Fibroblast of mammary gland (primary cell): ENCODE measurements at regions not wholly inside any gene's neighbourhood (a gene's known extent, or its start where the extent isn't known, plus 50 kb on each side); places are given as distances from the start of the nearest gene placed in this dataset.
A peak's percentile ranks its signal among the peaks of the same experiment; 100 is the strongest.

ENCODE experiments used
- DNase-seq: peaks from one replicate; pipeline ENCODE4 v3.0.0-alpha.2; 2010; ENCODE audit warnings: low read depth
- H3K4me3 ChIP-seq: 2 replicates; pipeline ENCODE4 v1.5.1; 2011; ENCODE audit warnings: low read depth, mild to moderate bottlenecking, low read length, moderate library complexity; ENCODE audit not compliant: control insufficient read depth
- CTCF ChIP-seq: conservative IDR thresholded peaks from 2 replicates; pipeline ENCODE4 v1.5.1; 2011; ENCODE audit warnings: low read depth, low read length, inconsistent platforms; ENCODE audit not compliant: control insufficient read depth, insufficient read depth

GRCh38 chr13:84536906-84537305 is 654.6 kb upstream of the SLITRK1 start:
- TF ChIP-seq CTCF: no peak
- H3K4me3 ChIP-seq: no peak overlapping the region
- DNase-seq: no peak

DNA sequence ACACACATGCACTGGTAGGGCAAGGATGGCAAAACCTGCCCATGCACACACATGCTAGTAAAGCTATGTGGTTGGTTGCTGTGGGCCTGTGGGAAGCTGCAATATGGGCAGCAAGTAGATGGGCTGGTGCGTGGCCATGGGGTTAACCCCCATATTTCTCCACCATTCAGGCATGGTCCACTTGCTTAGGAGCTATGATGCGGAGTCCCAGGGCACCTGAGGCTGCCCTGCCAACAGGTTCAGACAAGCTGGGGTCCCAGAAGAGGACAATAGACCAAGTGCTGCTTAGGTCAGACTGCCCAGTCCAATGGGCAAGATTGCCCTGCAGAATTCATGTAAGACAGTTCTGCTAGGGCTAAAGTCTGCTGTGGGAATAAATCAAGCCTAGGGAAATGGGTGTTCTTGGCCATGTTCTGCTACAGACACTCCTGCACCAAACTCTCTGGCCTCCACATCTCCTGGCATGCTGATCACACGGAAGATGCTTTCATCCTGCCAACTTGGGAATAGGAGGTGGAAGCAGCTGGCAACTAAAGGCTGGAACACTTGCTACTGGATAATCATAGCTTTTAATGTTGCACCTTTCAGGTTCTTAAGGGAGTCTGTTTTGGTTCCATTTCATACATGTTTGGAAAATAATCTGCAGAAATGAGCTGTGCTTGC is 646.3 kb upstream of the SLITRK1 start:
- no peak overlapping the region for H3K4me3 ChIP-seq
- no peak for TF ChIP-seq CTCF
- DNase-seq: no peak

GRCh38 chr13:84525865-84526264 is 643.6 kb upstream of the SLITRK1 start:
- DNase-seq: no peak
- no peak for TF ChIP-seq CTCF

GRCh38 chr13:84524586-84524985 is 642.3 kb upstream of the SLITRK1 start:
- DNase-seq: no peak
- no peak overlapping the region for H3K4me3 ChIP-seq
- no peak for TF ChIP-seq CTCF

More at GRCh38 chr13:84525865-84526264, 643.6 kb upstream of the SLITRK1 start:
- no peak overlapping the region for H3K4me3 ChIP-seq

GRCh38 chr13:84500016-84500415 is 617.7 kb upstream of the SLITRK1 start:
- peak; percentile 2 for DNase-seq
- no peak overlapping the region for H3K4me3 ChIP-seq
- no peak for TF ChIP-seq CTCF

- DNase-seq: no peak
- no peak overlapping the region for H3K4me3 ChIP-seq
- TF ChIP-seq CTCF: no peak
These were observed 615.3 kb upstream of the SLITRK1 start for GRCh38 chr13:84497613-84498012.

- TF ChIP-seq CTCF: no peak
These were observed 609.7 kb upstream of the SLITRK1 start for GRCh38 chr13:84491952-84492351.

More at GRCh38 chr13:84491952-84492351, 609.7 kb upstream of the SLITRK1 start:
- no peak overlapping the region for H3K4me3 ChIP-seq
- DNase-seq: no peak
